Left colon (tissue), 2 donors: ENCODE measurements at regions not wholly inside any gene's neighbourhood (a gene's known extent, or its start where the extent isn't known, plus 50 kb on each side); places are given as distances from the start of the nearest gene placed in this dataset.
"Not testable (repeated sequence)": the region's sequence is repeated elsewhere in the genome, so short reads cannot be mapped to it uniquely, and the experiment has no call there.

Experiments
- ATAC-seq: fragments of 200-7000 bp; cut with Tn5 transposase; one replicate; pipeline ENCODE4 v1.9.1; 2020; ENCODE audit warnings: mild to moderate bottlenecking, moderate library complexity
- DNase-seq, 2 donors: peaks; one replicate each; pipeline ENCODE4 v3.0.0-alpha.2; 2020
- intact Hi-C, 2 donors: fragments of 100-400 bp; cut with DNase I in 1 of 2; cut with micrococcal nuclease in 1 of 2; formaldehyde crosslinking; loops; one replicate each; pipeline versions ENCODE4 v1.11.2 to v1.14.0; 2022; cut with DNase I, micrococcal nuclease
- donor health status: DM: no; HTN: no; CAD: no.
- donor health status: DM: yes; HTN: yes; CAD: no.

- intact Hi-C loops, result no loop called here
- ATAC-seq (no peak), DNase-seq (no peak)
Observed at GRCh38 chr10:70984986-70985722, 96.8 kb upstream of the PCBD1 start.

DNA sequence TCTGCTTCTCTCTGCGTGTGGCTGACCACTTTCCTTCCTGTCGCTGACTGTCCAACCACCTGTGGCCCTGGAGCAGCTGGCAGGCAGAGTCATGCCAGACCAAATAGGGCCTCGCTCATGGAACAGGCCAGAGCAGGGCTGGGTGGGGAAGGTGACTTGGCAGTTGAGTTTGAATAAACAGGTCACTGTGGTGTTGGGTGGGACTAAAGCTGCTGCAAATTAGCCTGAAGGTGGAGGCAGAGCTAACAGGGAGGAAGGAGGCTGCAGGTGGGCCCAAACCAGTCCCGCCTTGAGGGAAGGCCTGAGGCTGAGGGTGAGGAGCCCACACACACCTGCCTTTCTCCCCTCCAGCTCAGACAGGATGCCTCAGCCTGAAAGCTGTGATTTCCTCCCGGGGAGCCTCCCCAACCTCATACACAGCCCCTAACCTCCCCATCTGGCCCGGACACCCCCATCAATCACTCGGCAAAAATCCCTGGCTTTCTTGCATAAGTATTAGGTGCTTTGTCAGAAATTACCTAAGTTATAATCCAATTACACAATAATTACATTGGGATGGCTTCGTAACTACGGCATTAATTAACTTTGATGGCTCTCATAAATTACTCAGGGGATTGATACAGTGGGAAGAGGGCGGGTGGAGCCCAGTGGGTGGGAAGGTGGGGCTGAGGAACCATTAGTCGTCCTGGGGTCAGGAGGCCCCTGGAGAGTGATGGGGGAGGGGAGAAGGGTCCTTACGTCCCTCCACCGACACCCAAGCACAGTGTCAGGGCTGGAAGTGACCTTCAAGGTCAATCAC is 97.7 kb upstream of the PCBD1 start:
- peak; percentile 89 for ATAC-seq
- DNase-seq, result peak; percentile 52 to 71
- intact Hi-C loops, result no loop called here

DNA sequence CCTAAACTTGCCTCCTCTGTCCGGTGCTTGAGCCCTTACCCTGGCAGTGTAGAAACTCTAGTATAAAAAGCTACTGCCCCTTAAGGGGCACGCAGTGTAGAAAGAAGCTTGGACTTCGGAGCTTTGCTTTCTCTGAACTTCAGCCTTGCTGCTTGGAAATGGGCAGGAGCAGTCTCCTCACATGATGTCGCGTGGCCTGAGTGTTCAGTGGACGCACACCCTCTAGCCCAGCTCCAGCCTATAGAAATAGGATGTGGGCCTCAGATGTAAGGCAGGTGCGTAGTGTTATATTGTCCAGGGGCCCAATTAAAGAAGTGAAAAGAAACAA is 98.2 kb upstream of the PCBD1 start:
- DNase-seq (no peak), ATAC-seq (no peak)
- intact Hi-C loops, result no loop called here

DNA sequence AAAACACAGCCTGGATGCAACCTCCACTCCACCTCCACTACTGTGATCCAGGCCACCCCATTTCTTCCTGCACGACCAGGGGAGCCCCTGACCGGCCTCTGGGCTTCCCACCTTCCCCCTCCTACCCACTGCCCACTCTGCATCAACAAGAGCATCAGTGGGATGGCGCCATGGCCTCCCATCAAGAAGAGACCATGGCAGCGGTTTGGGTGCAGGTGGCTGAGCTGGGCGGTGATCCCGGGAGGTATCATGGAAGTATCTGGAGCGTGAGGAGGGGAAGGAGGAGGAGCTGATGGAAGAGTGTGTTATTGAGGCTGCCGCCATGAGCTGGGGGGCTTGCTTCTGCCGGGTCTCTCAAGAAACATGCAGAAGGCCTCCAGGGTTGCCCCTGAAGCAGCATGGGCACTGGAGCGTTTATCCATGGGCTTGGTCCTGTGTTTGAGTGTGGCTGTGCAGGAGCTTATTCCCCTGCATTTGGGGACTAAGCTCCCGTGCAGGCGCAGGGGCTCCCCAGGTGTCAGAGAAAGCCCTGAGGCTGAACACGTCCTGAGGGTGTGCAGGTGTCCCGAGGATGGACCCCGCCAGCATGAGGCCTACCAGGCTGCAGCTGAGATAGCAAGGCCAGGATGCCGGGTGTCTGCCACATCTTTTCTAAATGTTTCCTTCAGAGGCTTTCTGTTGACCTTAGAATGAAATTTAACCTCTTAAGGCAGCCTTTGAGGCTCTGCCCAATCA is 99.2 kb upstream of the PCBD1 start:
- intact Hi-C loops, result no loop called here
- no peak for DNase-seq
- no peak for ATAC-seq

- ATAC-seq, intact Hi-C loops, DNase-seq: not testable (repeated sequence)
Observed at GRCh38 chr10:70990156-70990555, 101.8 kb upstream of the PCBD1 start.

- ATAC-seq (no peak), DNase-seq (no peak)
- intact Hi-C loops, result no loop called here
Observed at GRCh38 chr10:70990681-70991080, 102.3 kb upstream of the PCBD1 start.

GRCh38 chr10:70991140-70992124 is 103.1 kb upstream of the PCBD1 start:
- no peak for ATAC-seq
- DNase-seq, result no peak
- intact Hi-C loops, result no loop called here

DNA sequence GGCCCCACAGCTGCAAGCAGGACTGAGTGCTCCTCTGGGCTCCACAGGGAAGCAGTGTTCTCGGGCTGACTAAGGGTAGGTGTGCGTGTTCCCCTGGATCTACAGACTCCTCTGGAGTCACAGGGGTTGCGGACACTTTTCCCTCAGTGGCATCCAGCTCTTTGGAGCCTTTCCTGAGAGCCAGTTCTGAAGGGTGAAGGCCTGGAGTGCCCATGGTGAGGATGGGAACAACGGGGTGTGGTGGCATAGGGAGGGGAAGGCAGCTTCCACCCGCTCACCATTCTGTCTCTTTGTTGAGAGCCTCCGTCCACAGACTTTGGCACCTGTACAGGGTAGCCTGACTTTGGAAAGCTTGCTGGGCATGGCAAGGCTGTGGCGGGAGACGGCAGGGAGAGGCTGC is 104.1 kb upstream of the PCBD1 start:
- intact Hi-C loops, result no loop called here
- no peak for ATAC-seq
- no peak for DNase-seq

DNA sequence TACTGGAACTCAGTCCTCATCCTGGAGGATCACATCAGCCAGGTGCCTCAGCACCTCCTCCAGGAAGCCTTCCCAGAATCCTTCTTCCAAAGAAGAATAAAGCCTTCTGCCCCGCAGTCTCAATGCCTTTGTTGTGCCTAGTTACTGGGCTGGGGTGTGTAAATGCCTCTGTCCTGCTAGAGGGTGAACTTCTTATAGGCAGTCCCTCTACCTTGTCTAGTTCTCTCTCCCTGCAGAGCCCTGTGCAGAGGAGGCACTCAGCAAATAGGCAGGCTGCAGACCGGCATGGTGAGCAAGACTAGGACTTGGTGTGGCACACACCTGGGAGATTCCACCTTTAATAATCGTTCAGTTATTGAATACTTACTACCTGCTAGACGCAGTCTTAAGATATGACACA is 104.7 kb upstream of the PCBD1 start:
- intact Hi-C loops, result no loop called here
- ATAC-seq (no peak), DNase-seq (no peak)

DNA sequence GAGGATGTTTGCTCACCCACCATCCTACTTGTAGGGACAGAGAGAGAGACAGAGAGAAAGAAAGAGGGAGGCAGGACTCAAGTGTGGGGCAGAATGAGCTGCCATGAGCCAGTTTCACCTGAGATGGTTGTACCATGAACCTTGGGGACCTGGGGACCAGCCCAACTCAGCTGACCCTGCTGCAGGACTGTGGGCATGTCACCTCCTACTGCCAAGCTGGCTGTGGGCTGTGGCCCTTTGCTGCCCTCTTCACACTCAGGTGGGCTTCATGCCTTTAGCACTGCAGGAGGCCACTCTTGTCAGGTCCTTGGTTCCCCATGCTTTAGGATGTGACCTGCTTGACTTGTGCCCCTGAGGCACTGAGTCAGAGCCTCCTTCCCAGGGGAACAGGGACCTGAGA is 108.2 kb upstream of the PCBD1 start:
- DNase-seq, result no peak
- no peak for ATAC-seq
- intact Hi-C loops, result no loop called here

GRCh38 chr10:70997236-70997635 is 108.9 kb upstream of the PCBD1 start:
- no peak for ATAC-seq
- intact Hi-C loops, result no loop called here
- no peak for DNase-seq

GRCh38 chr10:70998086-70998485 is 109.7 kb upstream of the PCBD1 start:
- ATAC-seq (no peak), DNase-seq (no peak)
- intact Hi-C loops, result no loop called here

DNA sequence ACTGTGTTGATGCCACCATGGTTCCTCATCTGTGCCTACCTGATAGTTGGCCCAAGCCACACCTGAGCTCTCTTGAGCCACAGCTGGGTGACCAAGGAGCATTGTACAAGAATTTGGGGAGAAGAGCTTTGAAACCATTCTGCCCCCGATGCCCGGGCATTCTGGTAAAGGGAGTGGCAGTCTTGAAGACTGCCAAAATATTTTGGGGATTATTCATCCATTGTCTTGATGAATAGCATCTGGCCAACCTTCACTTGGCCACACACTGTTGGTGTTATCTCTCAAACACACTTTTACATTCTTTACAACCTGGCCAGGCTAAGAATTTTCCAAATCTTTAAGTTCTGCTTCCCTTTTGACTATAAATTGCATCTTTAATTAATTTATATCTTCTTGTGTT is 113.1 kb upstream of the PCBD1 start:
- DNase-seq, result no peak
- no peak for ATAC-seq
- intact Hi-C loops, result no loop called here

DNA sequence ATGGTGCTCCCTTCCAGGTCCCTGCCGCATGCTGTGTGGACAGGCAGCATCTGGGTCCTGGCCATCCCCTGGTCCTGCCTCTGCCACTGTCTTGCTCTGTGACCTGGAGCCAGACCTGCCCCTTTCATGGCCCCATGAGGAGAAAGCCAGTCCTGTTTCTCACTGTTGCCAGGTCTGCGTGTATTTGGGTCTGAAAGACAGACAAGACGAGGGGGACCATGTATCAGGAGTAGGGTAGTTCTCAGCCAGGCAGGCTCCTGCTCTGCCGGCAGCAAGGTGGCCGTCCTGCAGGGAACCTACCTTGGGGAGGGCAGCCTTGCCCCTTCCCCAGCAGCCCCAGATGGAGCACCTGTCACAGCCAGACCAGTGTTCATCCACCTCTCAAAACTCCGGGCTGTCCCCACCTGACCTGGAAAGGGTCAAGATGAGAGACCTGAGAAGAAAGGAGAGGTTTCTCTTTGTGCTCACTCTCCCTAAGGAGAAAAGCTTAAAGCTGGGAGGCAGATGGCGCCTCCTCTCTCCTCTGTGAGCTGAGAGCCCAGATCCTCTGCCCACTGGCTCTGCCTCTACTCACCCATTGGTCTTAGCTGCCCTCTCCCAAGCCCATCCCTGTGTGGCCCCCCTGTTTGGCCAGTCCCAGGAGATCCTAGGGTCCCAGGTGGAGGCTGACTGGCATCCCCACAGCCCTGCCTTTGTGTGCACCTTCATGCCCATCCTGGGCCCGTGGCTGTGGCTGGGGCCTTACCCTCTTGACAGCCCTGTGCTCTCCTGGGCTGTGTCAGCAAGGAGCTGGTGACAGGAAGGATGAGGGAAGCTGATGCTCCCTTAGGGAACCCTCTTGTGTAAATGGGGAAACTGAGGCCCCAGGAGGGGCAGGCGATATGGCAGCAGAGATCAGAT is 116.1 kb upstream of the PCBD1 start:
- no peak for DNase-seq
- ATAC-seq, result no peak
- intact Hi-C loops, result no loop called here

DNA sequence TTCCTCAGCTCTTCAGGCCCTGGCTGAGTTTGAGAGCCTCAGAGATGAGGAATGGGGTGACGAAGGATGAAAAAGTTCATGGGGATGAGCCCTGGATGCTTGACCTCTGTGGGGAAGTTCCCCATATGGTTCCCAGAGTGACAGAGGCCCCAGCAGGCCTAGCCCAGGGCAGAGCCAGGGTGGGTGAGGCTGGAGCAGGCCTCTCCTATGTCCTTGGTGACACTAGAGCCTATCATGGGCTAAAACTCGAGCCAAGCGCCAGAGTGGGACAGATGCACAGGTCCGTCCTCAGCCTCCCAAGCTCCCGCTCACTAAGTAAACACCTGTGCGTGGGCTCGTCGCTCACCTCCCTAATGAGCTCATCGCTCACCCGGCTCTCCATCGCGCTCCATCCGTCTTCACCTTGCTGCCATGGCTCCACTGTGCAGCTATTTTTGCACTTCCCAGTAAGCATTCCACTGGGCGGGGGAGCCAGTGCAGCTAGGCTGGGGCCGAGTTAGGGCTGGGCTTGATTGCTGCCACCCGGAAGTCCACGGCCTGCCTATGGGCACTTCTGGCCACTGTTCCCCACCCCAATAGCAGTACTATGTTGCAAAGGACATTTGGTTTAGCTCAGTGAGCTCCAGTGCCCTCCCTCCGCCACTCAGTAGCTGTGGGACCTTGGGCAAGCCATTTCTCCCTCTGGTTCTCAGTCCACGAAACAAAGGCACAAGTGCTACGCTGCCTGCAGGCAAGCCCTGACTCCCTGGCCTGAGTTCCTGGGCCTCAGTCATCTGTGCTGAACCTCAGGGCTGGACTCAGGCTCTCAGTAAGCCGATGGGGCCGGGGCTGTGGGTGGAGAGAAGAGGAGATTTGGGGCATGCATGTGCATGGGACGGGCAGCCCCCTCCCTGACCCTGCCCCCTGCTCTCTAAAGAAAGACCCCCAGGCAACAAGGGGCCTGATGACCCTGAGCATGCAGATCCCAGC is 117.3 kb upstream of the PCBD1 start:
- DNase-seq, result peak in 1 of 2 donors; percentile 10
- intact Hi-C loops, result no loop called here
- peak; percentile 52 for ATAC-seq

GRCh38 chr10:71006506-71006905 is 118.1 kb upstream of the PCBD1 start:
- ATAC-seq (no peak), DNase-seq (no peak)
- intact Hi-C loops, result no loop called here

- intact Hi-C loops, result no loop called here
- DNase-seq (no peak), ATAC-seq (no peak)
Observed at GRCh38 chr10:71007516-71007915, 119.2 kb upstream of the PCBD1 start.
